GM10266 (cell line): ENCODE measurements at regions not wholly inside any gene's neighbourhood (a gene's known extent, or its start where the extent isn't known, plus 50 kb on each side); places are given as distances from the start of the nearest gene placed in this dataset.

ENCODE experiments used
- DNase-seq: peaks from one replicate; pipeline ENCODE4 v3.0.0; 2012; ENCODE audit errors: extremely low spot score
- CTCF ChIP-seq: IDR thresholded peaks from 2 replicates; pipeline ENCODE4 v1.5.1; 2012; ENCODE audit warnings: mild to moderate bottlenecking, low read depth; ENCODE audit not compliant: control insufficient read depth, insufficient read depth; ENCODE audit errors: missing control alignments

GRCh38 chr5:90191352-90192045, 218.1 kb downstream of the CETN3 start:
- no peak for DNase-seq
- TF ChIP-seq CTCF: no peak

DNA sequence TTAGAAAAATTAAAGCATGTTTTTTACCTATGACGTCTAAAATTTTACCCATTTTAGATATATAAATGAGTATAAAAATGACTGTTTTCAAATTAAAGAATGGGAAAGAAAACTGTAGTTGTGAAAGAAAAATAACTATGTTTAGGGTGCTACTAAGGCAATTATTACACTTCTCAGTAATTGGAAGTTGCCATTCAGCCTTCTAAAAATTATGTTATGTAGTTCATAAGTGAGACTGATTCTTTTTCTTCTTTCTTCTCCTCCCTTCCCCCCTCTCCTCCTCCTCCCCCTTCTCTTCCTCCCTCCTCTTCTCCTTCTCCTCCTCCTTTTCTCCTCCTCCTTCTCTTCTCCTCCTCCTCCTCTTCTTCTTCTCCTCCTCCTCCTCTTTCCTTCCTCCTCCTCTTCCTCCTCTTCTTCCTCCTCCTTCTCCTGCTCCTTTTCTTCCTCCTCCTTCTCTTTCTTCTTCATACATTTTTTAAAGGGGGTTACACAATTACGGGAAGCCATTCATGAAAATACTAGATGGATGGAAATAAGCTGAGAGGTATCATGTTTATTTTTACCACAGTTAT, 223.6 kb downstream of the CETN3 start:
- TF ChIP-seq CTCF: no peak
- no peak for DNase-seq

- DNase-seq: no peak
- no peak for TF ChIP-seq CTCF
These were observed 224.8 kb downstream of the CETN3 start for GRCh38 chr5:90184764-90185163.

- DNase-seq: no peak
- TF ChIP-seq CTCF: no peak
These were observed 226.8 kb downstream of the CETN3 start for GRCh38 chr5:90182726-90183125.

GRCh38 chr5:90174236-90174635, 235.3 kb downstream of the CETN3 start:
- no peak for TF ChIP-seq CTCF
- no peak for DNase-seq

GRCh38 chr5:90173299-90174030, 236.1 kb downstream of the CETN3 start:
- no peak for DNase-seq
- no peak for TF ChIP-seq CTCF

DNA sequence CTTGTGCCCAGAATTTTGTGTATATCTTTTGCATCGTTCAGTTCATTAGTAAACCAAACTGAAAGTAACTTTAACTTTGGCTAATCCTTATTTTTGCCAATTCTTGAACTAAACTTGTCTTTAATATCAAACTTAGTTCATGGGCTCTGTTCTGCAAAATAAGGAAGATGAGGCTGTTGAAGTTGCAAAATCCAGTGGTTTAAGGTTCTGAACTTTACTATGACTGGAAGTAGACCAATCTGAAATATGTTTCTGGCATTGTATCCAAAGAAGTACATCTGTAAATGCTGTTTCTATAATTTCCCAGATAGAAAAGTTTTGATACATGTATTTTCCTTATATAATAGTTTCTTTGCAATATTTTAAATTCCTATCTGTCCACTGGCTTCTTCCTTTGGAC, 238.1 kb downstream of the CETN3 start:
- TF ChIP-seq CTCF: no peak

More for the DNA sequence above, 238.1 kb downstream of the CETN3 start:
- no peak for DNase-seq
